ENCODE measurements at regions not wholly inside any gene's neighbourhood (a gene's known extent, or its start where the extent isn't known, plus 50 kb on each side); places are given as distances from the start of the nearest gene placed in this dataset.

DNA sequence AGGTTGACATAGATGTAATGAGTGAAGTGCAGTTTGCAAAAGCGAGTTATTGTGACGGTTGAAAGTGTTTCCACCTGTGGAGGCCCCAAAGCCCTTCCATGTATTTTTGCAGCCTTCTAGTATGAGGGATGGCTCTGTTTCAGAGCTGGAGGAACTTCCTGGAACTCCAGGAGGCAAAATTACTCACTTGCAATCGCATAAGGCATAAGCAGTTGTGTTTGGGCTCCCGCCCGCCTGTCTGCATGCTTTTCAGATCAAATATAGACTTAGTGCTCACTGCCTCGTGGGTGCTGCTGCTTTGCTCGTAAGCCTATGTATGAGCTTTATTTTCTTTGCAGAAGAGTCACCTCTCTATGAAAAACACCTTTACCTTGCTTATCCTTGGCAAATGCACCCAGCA, 146.8 kb upstream of the LARGE1 start:
- H3K27me3 ChIP-seq: peaks cover 0 to 4% (median 0%) of the 10 kb centered on the region in 9 donors
- no peak overlapping the region for H3K27ac ChIP-seq
- 74 to 87% (median 82%) methylated on average over 7 of the region's 7 CpGs for WGBS, 4 donors
- H3K9me3 ChIP-seq: no peaks in the 10 kb centered on the region
- ATAC-seq: no peak
- DNase-seq: no peak
- no peak overlapping the region for H3K4me3 ChIP-seq
- no peaks in the 10 kb centered on the region for H3K36me3 ChIP-seq
- no peaks in the 10 kb centered on the region for H3K4me1 ChIP-seq
- TF ChIP-seq POLR2A (IDR thresholded peaks at IDR 0.05): no peak
- intact Hi-C loops (cut with DNase I): loop anchor here in 1 of 10 donors (10.0 kb wide), 1 partner anchor 78 kb away; no protein-coding TSS in a partner anchor

DNA sequence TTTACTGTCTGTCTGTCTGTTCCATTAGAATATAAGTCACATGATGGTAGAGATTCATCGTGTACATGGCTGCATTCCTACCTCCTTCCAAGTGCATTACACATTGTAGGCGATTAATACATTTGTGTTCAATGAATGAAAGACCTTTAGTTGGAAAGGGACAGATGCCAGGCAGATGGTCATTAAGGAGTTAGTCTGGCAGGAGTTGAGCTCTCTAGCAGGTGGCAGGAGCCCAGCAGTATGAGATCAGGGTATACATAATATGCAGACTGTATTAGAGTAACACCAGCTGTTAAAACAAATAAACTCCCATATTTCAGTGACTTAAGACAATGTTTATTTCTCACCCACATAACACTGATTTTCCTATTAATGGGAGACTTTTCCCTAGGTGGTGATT, 147.7 kb upstream of the LARGE1 start:
- intact Hi-C loops (cut with DNase I): loop anchor here in 1 of 10 donors (10.0 kb wide), 1 partner anchor 77 kb away; no protein-coding TSS in a partner anchor
- TF ChIP-seq, protein P1, sequence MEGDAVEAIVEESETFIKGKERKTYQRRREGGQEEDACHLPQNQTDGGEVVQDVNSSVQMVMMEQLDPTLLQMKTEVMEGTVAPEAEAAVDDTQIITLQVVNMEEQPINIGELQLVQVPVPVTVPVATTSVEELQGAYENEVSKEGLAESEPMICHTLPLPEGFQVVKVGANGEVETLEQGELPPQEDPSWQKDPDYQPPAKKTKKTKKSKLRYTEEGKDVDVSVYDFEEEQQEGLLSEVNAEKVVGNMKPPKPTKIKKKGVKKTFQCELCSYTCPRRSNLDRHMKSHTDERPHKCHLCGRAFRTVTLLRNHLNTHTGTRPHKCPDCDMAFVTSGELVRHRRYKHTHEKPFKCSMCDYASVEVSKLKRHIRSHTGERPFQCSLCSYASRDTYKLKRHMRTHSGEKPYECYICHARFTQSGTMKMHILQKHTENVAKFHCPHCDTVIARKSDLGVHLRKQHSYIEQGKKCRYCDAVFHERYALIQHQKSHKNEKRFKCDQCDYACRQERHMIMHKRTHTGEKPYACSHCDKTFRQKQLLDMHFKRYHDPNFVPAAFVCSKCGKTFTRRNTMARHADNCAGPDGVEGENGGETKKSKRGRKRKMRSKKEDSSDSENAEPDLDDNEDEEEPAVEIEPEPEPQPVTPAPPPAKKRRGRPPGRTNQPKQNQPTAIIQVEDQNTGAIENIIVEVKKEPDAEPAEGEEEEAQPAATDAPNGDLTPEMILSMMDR (IDR thresholded peaks at IDR 0.05): no peak
- no peak for TF ChIP-seq POLR2A (IDR thresholded peaks at IDR 0.05)

DNA sequence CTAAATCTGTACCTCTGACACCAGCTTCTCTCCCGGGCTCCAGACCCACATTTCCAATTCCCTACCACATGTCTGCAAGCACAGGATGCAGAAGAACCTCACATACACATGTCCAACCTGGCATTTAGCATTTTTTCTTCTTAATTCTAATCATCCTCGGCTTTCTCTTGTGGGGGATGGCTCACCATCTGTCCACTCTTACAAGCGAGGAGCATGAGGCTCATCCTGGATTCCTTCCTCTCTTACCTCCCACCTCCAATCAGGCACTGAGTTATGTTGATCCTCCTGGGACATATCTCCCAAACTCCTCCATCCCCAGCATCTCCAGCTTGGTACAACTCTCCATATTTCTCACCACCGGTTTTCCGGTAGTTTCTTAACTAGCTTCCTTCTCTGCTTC, 149.8 kb upstream of the LARGE1 start:
- WGBS, 4 donors: 69 to 78% (median 72%) methylated on average over 5 of the region's 5 CpGs
- TF ChIP-seq POLR2A (IDR thresholded peaks at IDR 0.05): no peak
- TF ChIP-seq, protein P1 (IDR thresholded peaks at IDR 0.05): no peak
- H3K36me3 ChIP-seq: no peaks in the 10 kb centered on the region
- H3K27me3 ChIP-seq: peaks cover 0 to 4% (median 0%) of the 10 kb centered on the region in 9 donors
- no peaks in the 10 kb centered on the region for H3K9me3 ChIP-seq
- no peaks in the 10 kb centered on the region for H3K4me1 ChIP-seq
- DNase-seq (no peak), ATAC-seq (no peak)
- intact Hi-C loops (cut with DNase I): no loop called here
- no peak overlapping the region for H3K4me3 ChIP-seq
- no peak overlapping the region for H3K27ac ChIP-seq

More for the DNA sequence above, 147.7 kb upstream of the LARGE1 start:
- H3K27ac ChIP-seq: no peak overlapping the region
- H3K9me3 ChIP-seq: no peaks in the 10 kb centered on the region
- DNase-seq (no peak), ATAC-seq (no peak)
- H3K36me3 ChIP-seq: no peaks in the 10 kb centered on the region
- 45 to 87% (median 56%) methylated on average over 2 of the region's 2 CpGs for WGBS, 4 donors
- H3K4me3 ChIP-seq: no peak overlapping the region
- H3K4me1 ChIP-seq: no peaks in the 10 kb centered on the region
- H3K27me3 ChIP-seq: peaks cover 0 to 4% (median 0%) of the 10 kb centered on the region in 9 donors

DNA sequence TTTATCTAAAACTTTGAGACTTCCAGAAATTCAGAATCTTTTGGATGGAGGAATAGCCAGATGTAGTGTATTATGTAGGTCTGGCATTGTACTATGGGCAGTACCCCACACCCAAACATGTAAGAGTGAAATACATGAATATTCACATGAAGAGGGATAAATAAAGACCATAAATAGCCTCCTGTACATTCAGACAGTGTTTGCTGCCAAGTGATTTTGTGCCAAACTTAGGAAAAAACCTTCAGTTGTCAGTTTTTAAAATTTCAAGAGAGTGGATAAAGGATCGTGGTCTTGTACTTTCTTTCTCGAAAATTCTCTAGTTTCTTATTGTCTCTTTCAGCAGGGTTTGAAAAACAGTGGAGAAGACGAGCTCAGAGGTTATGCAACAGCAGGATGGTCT, 150.3 kb upstream of the LARGE1 start:
- Histone ChIP-seq H3K27ac (no peak overlapping the region), H3K27me3 (peaks cover 0 to 4% (median 0%) of the 10 kb centered on the region in 9 donors), H3K36me3 (no peaks in the 10 kb centered on the region), H3K4me1 (no peaks in the 10 kb centered on the region), H3K4me3 (no peak overlapping the region), H3K9me3 (no peaks in the 10 kb centered on the region)
- ATAC-seq (no peak), DNase-seq (no peak)
- WGBS, 4 donors: 54 to 81% (median 69%) methylated on average over 3 of the region's 3 CpGs
- TF ChIP-seq, protein P1 (IDR thresholded peaks at IDR 0.05): no peak
- no peak for TF ChIP-seq POLR2A (IDR thresholded peaks at IDR 0.05)
- intact Hi-C loops (cut with DNase I): no loop called here

DNA sequence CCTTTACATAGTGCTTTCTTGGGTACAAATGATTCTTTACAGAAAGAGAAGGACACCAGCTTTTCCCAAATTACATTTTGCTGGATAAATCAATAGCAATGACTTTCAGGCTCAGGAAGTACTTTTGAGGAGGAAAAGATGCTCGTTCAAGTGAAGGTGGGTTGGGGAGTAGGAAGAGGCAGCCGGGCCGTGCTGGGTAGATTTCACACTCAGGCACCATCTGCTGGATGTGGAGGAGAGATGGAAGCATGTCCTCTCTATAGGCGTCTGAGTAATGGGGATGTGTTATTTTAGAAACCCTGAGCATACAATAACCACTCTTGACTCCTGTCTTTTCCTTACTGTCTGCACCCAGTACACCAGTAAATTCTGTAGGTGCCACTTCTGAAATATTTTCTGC, 152.3 kb upstream of the LARGE1 start:
- DNase-seq (no peak), ATAC-seq (no peak)
- H3K4me3 ChIP-seq: no peak overlapping the region
- WGBS, 4 donors: 60 to 73% (median 66%) methylated on average over 4 of the region's 4 CpGs
- H3K9me3 ChIP-seq: no peaks in the 10 kb centered on the region
- TF ChIP-seq, protein P1 (IDR thresholded peaks at IDR 0.05): no peak
- TF ChIP-seq POLR2A (IDR thresholded peaks at IDR 0.05): no peak
- intact Hi-C loops (cut with DNase I): no loop called here
- no peak overlapping the region for H3K27ac ChIP-seq
- H3K36me3 ChIP-seq: no peaks in the 10 kb centered on the region
- H3K27me3 ChIP-seq: peaks cover 0 to 4% (median 0%) of the 10 kb centered on the region in 9 donors
- H3K4me1 ChIP-seq: no peaks in the 10 kb centered on the region

Data from heart left ventricle (tissue), 16 donors.